ENCODE measurements at regions not wholly inside any gene's neighbourhood (a gene's known extent, or its start where the extent isn't known, plus 50 kb on each side); places are given as distances from the start of the nearest gene placed in this dataset.

- TF ChIP-seq CTCF (IDR thresholded peaks at IDR 0.05) (no peak), HMGXB4 (CRISPR knock-in tag; IDR thresholded peaks at IDR 0.05) (no peak), JUN (CRISPR knock-in tag; IDR thresholded peaks at IDR 0.05) (no peak), FOXK1 (CRISPR knock-in tag; IDR thresholded peaks at IDR 0.05) (no peak), USF2 (CRISPR knock-in tag; IDR thresholded peaks at IDR 0.05) (no peak), CREM (CRISPR knock-in tag; IDR thresholded peaks at IDR 0.05) (no peak), ZNF121 (CRISPR knock-in tag; IDR thresholded peaks at IDR 0.05) (no peak), FOXP4 (CRISPR knock-in tag; IDR thresholded peaks at IDR 0.05) (no peak), ZBTB21 (CRISPR knock-in tag; IDR thresholded peaks at IDR 0.05; ENCODE audit: borderline replicate concordance) (no peak), CBFB (CRISPR knock-in tag; IDR thresholded peaks at IDR 0.05; ENCODE audit: low read depth) (no peak), NR1H2 (CRISPR knock-in tag; IDR thresholded peaks at IDR 0.05) (no peak)
These were observed 108.5 kb upstream of the PAPPA start for GRCh38 chr9:116045083-116045482.
